ENCODE measurements at regions not wholly inside any gene's neighbourhood (a gene's known extent, or its start where the extent isn't known, plus 50 kb on each side); places are given as distances from the start of the nearest gene placed in this dataset.

DNA sequence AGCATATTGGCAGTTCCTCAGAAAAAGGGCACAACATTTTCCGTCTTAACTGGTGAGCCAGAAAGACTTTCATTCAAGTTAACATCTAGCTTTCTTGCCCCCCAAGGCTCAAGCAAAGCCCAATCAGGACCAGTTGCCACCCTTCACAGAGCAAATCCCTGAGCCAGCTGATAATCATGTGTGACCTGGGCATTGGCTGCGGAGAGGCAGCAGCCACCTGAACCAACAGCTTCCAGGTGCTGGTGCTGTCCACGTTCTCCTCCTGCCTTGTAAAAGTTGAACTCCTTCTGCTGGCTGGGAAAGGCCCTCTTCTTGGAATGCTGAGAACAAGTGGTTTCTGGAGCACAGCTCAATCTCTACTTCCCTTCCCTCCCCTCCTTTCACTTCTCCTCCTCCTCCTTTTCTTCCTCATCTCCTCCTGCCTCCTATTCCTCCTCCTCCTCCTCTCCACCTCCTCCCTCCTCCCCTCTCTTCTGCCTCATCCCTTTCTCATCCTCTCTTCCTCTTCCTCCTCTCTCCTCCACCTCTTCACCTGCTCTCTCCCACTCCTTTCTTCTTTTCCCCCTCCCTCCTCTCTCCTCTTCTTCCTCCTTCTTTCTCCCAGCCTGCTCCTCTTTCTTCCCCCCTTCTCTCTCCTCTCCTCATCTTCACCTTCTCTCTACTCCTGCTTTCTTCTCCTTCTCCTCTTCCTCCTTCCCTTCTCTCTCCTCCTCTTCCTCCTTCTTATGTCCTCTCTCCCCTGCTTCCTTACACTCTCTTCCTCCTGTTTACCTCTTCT, 140.6 kb downstream of the JCAD start:
- H3K36me3 ChIP-seq (ENCODE audit: control insufficient read depth, insufficient read depth, low read length): no peaks in the 10 kb centered on the region
- H3K4me3 ChIP-seq (ENCODE audit: low read depth, low read length): no peak overlapping the region
- DNase-seq (ENCODE audit: low read depth): no peak
- peaks cover 8% of the 10 kb centered on the region for H3K27me3 ChIP-seq (ENCODE audit: control insufficient read depth, insufficient read depth, low read length)
- TF ChIP-seq, protein P1, sequence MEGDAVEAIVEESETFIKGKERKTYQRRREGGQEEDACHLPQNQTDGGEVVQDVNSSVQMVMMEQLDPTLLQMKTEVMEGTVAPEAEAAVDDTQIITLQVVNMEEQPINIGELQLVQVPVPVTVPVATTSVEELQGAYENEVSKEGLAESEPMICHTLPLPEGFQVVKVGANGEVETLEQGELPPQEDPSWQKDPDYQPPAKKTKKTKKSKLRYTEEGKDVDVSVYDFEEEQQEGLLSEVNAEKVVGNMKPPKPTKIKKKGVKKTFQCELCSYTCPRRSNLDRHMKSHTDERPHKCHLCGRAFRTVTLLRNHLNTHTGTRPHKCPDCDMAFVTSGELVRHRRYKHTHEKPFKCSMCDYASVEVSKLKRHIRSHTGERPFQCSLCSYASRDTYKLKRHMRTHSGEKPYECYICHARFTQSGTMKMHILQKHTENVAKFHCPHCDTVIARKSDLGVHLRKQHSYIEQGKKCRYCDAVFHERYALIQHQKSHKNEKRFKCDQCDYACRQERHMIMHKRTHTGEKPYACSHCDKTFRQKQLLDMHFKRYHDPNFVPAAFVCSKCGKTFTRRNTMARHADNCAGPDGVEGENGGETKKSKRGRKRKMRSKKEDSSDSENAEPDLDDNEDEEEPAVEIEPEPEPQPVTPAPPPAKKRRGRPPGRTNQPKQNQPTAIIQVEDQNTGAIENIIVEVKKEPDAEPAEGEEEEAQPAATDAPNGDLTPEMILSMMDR (IDR thresholded peaks at IDR 0.05; ENCODE audit: insufficient read depth, low read length, poor library complexity, severe bottlenecking): no peak

DNA sequence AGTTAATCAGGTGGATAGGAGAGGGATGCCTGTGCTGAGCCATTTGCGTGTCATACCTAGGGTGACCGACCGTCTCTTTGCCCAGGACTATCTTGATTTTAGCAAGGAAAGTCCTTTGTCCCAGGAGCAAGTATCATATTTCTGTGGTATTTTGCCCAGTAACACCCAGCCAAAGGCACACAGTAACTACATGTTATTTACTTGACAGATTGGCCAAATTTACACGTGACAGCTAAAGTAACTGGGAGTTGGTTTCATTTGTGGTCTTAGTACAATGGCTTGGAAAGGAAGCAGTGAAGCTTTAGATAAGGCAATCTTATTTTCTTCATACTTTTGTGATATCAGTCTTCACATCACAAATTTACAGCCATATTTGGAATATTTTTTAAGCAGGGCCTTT, 142.1 kb downstream of the JCAD start:
- TF ChIP-seq, protein P1 (IDR thresholded peaks at IDR 0.05; ENCODE audit: insufficient read depth, low read length, poor library complexity, severe bottlenecking): no peak
- no peak overlapping the region for H3K4me3 ChIP-seq (ENCODE audit: low read depth, low read length)
- H3K27me3 ChIP-seq (ENCODE audit: control insufficient read depth, insufficient read depth, low read length): peaks cover 8% of the 10 kb centered on the region
- H3K36me3 ChIP-seq (ENCODE audit: control insufficient read depth, insufficient read depth, low read length): no peaks in the 10 kb centered on the region
- DNase-seq (ENCODE audit: low read depth): no peak

DNA sequence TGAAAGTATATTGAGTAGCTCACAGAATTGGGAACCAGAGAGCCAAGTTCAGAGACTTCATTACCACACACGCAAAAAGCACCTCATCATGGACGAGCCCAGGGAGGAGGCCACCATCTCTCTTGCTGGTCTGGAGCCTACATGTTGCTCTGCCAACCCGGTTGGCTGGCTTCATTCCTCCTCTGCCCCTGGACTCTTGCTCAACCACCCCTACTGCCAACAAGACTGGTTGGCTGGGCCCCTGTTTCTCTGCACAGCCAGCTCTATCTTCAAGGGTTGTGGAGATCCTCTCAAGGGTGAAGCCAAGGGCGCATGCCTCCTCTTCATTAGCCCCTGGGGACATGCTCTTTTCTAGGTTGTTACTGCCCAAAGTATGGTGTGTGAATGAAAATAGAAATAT, 142.7 kb downstream of the JCAD start:
- DNase-seq (ENCODE audit: low read depth): no peak
- H3K4me3 ChIP-seq (ENCODE audit: low read depth, low read length): no peak overlapping the region
- H3K27me3 ChIP-seq (ENCODE audit: control insufficient read depth, insufficient read depth, low read length): peaks cover 8% of the 10 kb centered on the region
- no peaks in the 10 kb centered on the region for H3K36me3 ChIP-seq (ENCODE audit: control insufficient read depth, insufficient read depth, low read length)
- TF ChIP-seq, protein P1 (IDR thresholded peaks at IDR 0.05; ENCODE audit: insufficient read depth, low read length, poor library complexity, severe bottlenecking): no peak

DNA sequence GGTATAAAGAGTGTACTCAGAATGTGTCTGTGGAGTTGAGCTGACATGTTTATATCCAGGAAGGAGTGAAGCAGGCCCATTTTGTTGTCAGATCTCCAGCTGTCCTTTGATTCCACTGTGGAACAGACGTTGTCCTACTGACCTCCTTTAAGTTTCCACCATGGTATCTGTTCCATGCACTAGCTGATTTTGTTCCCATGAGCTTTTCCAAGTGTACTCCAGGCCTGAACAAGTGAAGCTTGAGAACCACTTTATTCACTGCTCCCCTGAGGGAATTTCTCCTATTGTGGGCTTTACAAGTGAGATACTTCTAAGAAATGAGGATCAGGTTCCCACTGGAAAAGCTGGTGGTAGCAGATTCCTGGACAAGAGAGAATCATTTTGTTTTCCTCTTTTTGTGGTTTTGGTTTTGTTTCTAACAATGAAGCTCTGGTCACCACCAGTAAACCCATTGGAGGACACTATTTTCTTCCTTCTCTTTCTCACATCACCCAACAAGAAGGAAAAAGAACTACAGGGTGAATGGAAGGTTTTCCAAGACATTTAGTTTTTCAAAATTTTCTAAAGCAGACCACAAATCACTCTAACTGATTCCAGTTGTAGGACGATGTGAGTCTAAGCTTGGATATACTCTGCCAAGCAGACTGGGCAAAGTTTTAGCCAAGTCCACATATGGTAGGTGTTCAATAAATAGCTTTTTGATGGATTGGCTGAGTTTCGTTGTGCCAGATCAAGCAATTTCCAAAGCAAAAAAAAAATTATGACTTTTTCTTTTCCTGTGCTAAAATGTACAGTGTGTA, 144.2 kb downstream of the JCAD start:
- Histone ChIP-seq H3K27me3 (ENCODE audit: control insufficient read depth, insufficient read depth, low read length) (peaks cover 8% of the 10 kb centered on the region), H3K4me3 (ENCODE audit: low read depth, low read length) (no peak overlapping the region), H3K36me3 (ENCODE audit: control insufficient read depth, insufficient read depth, low read length) (no peaks in the 10 kb centered on the region)
- DNase-seq (ENCODE audit: low read depth): no peak
- TF ChIP-seq, protein P1 (IDR thresholded peaks at IDR 0.05; ENCODE audit: insufficient read depth, low read length, poor library complexity, severe bottlenecking): no peak

DNA sequence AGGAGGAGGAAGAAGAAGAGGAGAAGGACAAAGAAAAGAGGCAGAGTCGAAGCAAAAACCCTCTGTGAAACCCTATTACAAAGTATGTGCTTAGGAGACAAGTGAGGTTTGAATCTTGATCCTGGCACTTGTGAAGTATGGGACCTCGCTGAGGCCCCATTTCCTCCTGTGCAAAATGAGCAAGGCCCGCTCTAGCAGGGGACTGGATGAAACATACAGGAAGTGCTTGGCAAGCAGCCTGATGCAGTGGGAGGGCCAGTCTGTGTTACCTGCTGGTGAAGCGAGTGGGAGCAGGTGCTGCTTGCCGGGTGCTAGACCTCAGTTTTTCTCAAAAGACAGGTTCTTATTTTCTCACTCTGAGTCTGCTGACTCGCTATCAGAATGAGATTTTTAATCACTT, 150.4 kb downstream of the JCAD start:
- DNase-seq (ENCODE audit: low read depth): no peak

More for the DNA sequence above, 150.4 kb downstream of the JCAD start:
- Histone ChIP-seq H3K4me3 (ENCODE audit: low read depth, low read length) (no peak overlapping the region), H3K36me3 (ENCODE audit: control insufficient read depth, insufficient read depth, low read length) (no peaks in the 10 kb centered on the region), H3K27me3 (ENCODE audit: control insufficient read depth, insufficient read depth, low read length) (no peaks in the 10 kb centered on the region)
- TF ChIP-seq, protein P1 (IDR thresholded peaks at IDR 0.05; ENCODE audit: insufficient read depth, low read length, poor library complexity, severe bottlenecking): no peak

Data from kidney epithelial cell (primary cell).